HEK293 (cell line): ENCODE measurements at regions not wholly inside any gene's neighbourhood (a gene's known extent, or its start where the extent isn't known, plus 50 kb on each side); places are given as distances from the start of the nearest gene placed in this dataset.
"Not testable (repeated sequence)": the region's sequence is repeated elsewhere in the genome, so short reads cannot be mapped to it uniquely, and the experiment has no call there.

Experiments used
- CTCF ChIA-PET: fragments of 350-600 bp; formaldehyde crosslinking; extraction: SDS; loops from one replicate; lab custom pipeline; 2021; ENCODE audit warnings: antibody characterized with exemption; lab: Yijun Ruan, JAX
- POLR2A ChIA-PET: fragments of 300-600 bp; formaldehyde crosslinking; extraction: SDS; loops from one replicate; lab custom pipeline; 2020; ENCODE audit warnings: antibody characterized with exemption, inconsistent platforms; lab: Yijun Ruan, JAX
- H3K27ac ChIP-seq: fragments of 200-500 bp; sonication (Bioruptor generic); 2 replicates; pipeline ENCODE4 v1.5.1; 2014; ENCODE audit warnings: low read depth, low read length, control low read depth, inconsistent platforms; ENCODE audit errors: extremely low read depth
- H3K36me3 ChIP-seq, 2 experiments: fragments of 200-500 bp in 1 of 2; sonication (Bioruptor generic) in 1 of 2; 1 replicate in 1 of 2; 2 replicates in 1 of 2; pipeline ENCODE4 v1.5.1; 2014 to 2017; ENCODE audit warnings: inconsistent platforms in 2 of 2, low read length in 2 of 2; ENCODE audit not compliant: control insufficient read depth in 2 of 2, insufficient read depth in 1 of 2
- H3K4me1 ChIP-seq: fragments of 200-500 bp; sonication (Bioruptor generic); 2 replicates; pipeline ENCODE4 v1.5.1; 2014; ENCODE audit warnings: mild to moderate bottlenecking, low read length, inconsistent platforms; ENCODE audit not compliant: control insufficient read depth, insufficient read depth
- H3K4me3 ChIP-seq: 2 replicates; pipeline ENCODE4 v1.5.1; 2011; ENCODE audit warnings: low read depth, mild to moderate bottlenecking, control low read depth, low read length, moderate library complexity
- H3K9me3 ChIP-seq: fragments of 200-500 bp; sonication (Bioruptor generic); 2 replicates; pipeline ENCODE4 v1.5.1; 2014; ENCODE audit warnings: low read depth, low read length, inconsistent platforms; ENCODE audit not compliant: control insufficient read depth, insufficient read depth
- BCL11A ChIP-seq: fragments of 450-650 bp; formaldehyde crosslinking; IDR thresholded peaks from 2 replicates; pipeline ENCODE4 v1.5.1; 2016; ENCODE audit warnings: low read depth, missing biosample characterization, missing genetic modification characterization
- FEZF1 ChIP-seq: fragments of 450-650 bp; formaldehyde crosslinking; IDR thresholded peaks from 2 replicates; pipeline ENCODE4 v1.5.1; 2016; ENCODE audit warnings: missing biosample characterization, missing genetic modification characterization
- HOXD13 ChIP-seq: sonication (generic); formaldehyde crosslinking; IDR thresholded peaks from 2 replicates; pipeline ENCODE4 v1.8.0; 2022; ENCODE audit warnings: missing genetic modification reagents, borderline replicate concordance
- KLF10 ChIP-seq: fragments of 450-650 bp; IDR thresholded peaks from 2 replicates; pipeline ENCODE4 v1.5.1; 2018; ENCODE audit warnings: missing biosample characterization, mild to moderate bottlenecking, missing genetic modification characterization
- KLF7 ChIP-seq: fragments of 450-650 bp; formaldehyde crosslinking; IDR thresholded peaks from 2 replicates; pipeline ENCODE4 v1.5.1; 2016; ENCODE audit warnings: missing biosample characterization, missing genetic modification characterization, borderline replicate concordance
- SETDB1 ChIP-seq: IDR thresholded peaks from one replicate; pipeline ENCODE4 v1.6.1; 2017; ENCODE audit warnings: mild to moderate bottlenecking, low read length, moderate library complexity, mixed read lengths; ENCODE audit not compliant: insufficient read length
- TRIM28 ChIP-seq: IDR thresholded peaks from 2 replicates; pipeline ENCODE4 v1.6.1; 2011; ENCODE audit warnings: low read length, control low read depth, borderline replicate concordance
- ZBTB1 ChIP-seq: fragments of 450-650 bp; formaldehyde crosslinking; IDR thresholded peaks from 2 replicates; pipeline ENCODE4 v1.5.1; 2016; ENCODE audit warnings: missing biosample characterization, missing genetic modification characterization
- ZBTB20 ChIP-seq: fragments of 450-650 bp; formaldehyde crosslinking; IDR thresholded peaks from 2 replicates; pipeline ENCODE4 v1.5.1; 2016; ENCODE audit warnings: missing biosample characterization, missing genetic modification characterization
- ZFP3 ChIP-seq: fragments of 450-650 bp; formaldehyde crosslinking; IDR thresholded peaks from 2 replicates; pipeline ENCODE4 v1.5.1; 2016; ENCODE audit warnings: low read depth, missing biosample characterization, missing genetic modification characterization
- ZFP37 ChIP-seq: fragments of 450-650 bp; formaldehyde crosslinking; IDR thresholded peaks from 2 replicates; pipeline ENCODE4 v1.5.1; 2016; ENCODE audit warnings: missing biosample characterization, missing genetic modification characterization
- ZIC2 ChIP-seq: fragments of 450-650 bp; formaldehyde crosslinking; IDR thresholded peaks from 2 replicates; pipeline ENCODE4 v1.5.1; 2016; ENCODE audit warnings: missing biosample characterization, missing genetic modification characterization
- ZNF146 ChIP-seq: fragments of 450-650 bp; formaldehyde crosslinking; IDR thresholded peaks from 2 replicates; pipeline ENCODE4 v1.5.1; 2016; ENCODE audit warnings: missing biosample characterization, missing genetic modification characterization
- ZNF155 ChIP-seq: fragments of 450-650 bp; formaldehyde crosslinking; IDR thresholded peaks from 2 replicates; pipeline ENCODE4 v1.5.1; 2016; ENCODE audit warnings: missing biosample characterization, missing genetic modification characterization
- ZNF157 ChIP-seq: fragments of 450-650 bp; formaldehyde crosslinking; IDR thresholded peaks from 2 replicates; pipeline ENCODE4 v1.5.1; 2016; ENCODE audit warnings: missing biosample characterization, missing genetic modification characterization
- ZNF16 ChIP-seq: fragments of 450-650 bp; formaldehyde crosslinking; IDR thresholded peaks from 2 replicates; pipeline ENCODE4 v1.5.1; 2016; ENCODE audit warnings: low read depth, missing biosample characterization, missing genetic modification characterization
- ZNF202 ChIP-seq: fragments of 450-650 bp; formaldehyde crosslinking; IDR thresholded peaks from 2 replicates; pipeline ENCODE4 v1.5.1; 2016; ENCODE audit warnings: missing biosample characterization, missing genetic modification characterization, borderline replicate concordance
- ZNF211 ChIP-seq: fragments of 450-650 bp; formaldehyde crosslinking; IDR thresholded peaks from 2 replicates; pipeline ENCODE4 v1.5.1; 2016; ENCODE audit warnings: low read depth, missing biosample characterization, missing genetic modification characterization
- ZNF23 ChIP-seq: fragments of 450-650 bp; formaldehyde crosslinking; IDR thresholded peaks from 2 replicates; pipeline ENCODE4 v1.5.1; 2016; ENCODE audit warnings: missing biosample characterization, missing genetic modification characterization, borderline replicate concordance
- ZNF341 ChIP-seq: fragments of 450-650 bp; formaldehyde crosslinking; IDR thresholded peaks from 2 replicates; pipeline ENCODE4; 2016; ENCODE audit warnings: low read depth, missing biosample characterization, missing genetic modification characterization
- ZNF37A ChIP-seq: fragments of 450-650 bp; IDR thresholded peaks from 2 replicates; pipeline ENCODE4 v1.5.1; 2018; ENCODE audit warnings: missing biosample characterization, missing genetic modification characterization
- ZNF423 ChIP-seq: fragments of 450-650 bp; formaldehyde crosslinking; IDR thresholded peaks from 2 replicates; pipeline ENCODE4 v1.5.1; 2016; ENCODE audit warnings: missing biosample characterization, missing genetic modification characterization
- ZNF501 ChIP-seq: fragments of 450-650 bp; formaldehyde crosslinking; IDR thresholded peaks from 2 replicates; pipeline ENCODE4 v1.5.1; 2016; ENCODE audit warnings: missing biosample characterization, missing genetic modification characterization
- ZNF521 ChIP-seq: fragments of 450-650 bp; formaldehyde crosslinking; IDR thresholded peaks from 2 replicates; pipeline ENCODE4 v1.5.1; 2017; ENCODE audit warnings: missing biosample characterization, mild to moderate bottlenecking, missing genetic modification characterization
- ZNF544 ChIP-seq: fragments of 450-650 bp; formaldehyde crosslinking; IDR thresholded peaks from 2 replicates; pipeline ENCODE4 v1.5.0; 2017; ENCODE audit warnings: missing biosample characterization, missing genetic modification characterization
- ZNF558 ChIP-seq: fragments of 450-650 bp; formaldehyde crosslinking; IDR thresholded peaks from 2 replicates; pipeline ENCODE4 v1.5.1; 2016; ENCODE audit warnings: missing biosample characterization, missing genetic modification characterization
- ZNF580 ChIP-seq: fragments of 450-650 bp; formaldehyde crosslinking; IDR thresholded peaks from 2 replicates; pipeline ENCODE4 v1.5.1; 2016; ENCODE audit warnings: missing biosample characterization, missing genetic modification characterization
- ZNF600 ChIP-seq: fragments of 450-650 bp; formaldehyde crosslinking; IDR thresholded peaks from 2 replicates; pipeline ENCODE4 v1.5.1; 2016; ENCODE audit warnings: missing biosample characterization, missing genetic modification characterization
- TF ChIP-seq, protein P1 (sequence below): fragments of 450-650 bp; formaldehyde crosslinking; IDR thresholded peaks from 2 replicates; pipeline ENCODE4 v1.5.1; 2016; ENCODE audit warnings: missing biosample characterization, missing genetic modification characterization

- Histone ChIP-seq H3K9me3 (no peaks in the 10 kb centered on the region), H3K36me3 (no peaks in the 10 kb centered on the region), H3K4me1 (no peaks in the 10 kb centered on the region), H3K4me3 (no peak overlapping the region), H3K27ac (no peak overlapping the region)
- no peak for TF ChIP-seq ZNF202 (tag by site-specific recombination)
- TF ChIP-seq, protein P1, sequence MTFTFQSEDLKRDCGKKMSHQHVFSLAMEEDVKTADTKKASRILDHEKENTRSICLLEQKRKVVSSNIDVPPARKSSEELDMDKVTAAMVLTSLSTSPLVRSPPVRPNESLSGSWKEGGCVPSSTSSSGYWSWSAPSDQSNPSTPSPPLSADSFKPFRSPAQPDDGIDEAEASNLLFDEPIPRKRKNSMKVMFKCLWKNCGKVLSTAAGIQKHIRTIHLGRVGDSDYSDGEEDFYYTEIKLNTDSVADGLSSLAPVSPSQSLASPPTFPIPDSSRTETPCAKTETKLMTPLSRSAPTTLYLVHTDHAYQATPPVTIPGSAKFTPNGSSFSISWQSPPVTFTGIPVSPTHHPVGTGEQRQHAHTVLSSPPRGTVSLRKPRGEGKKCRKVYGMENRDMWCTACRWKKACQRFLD, result no peak
- TF ChIP-seq TRIM28, result no peak
- TF ChIP-seq ZIC2 (tag by site-specific recombination), result no peak
- TF ChIP-seq ZFP3 (tag by site-specific recombination), result no peak
- no peak for TF ChIP-seq ZNF23 (tag by site-specific recombination)
- TF ChIP-seq FEZF1, result no peak
- TF ChIP-seq ZNF544 (tag by site-specific recombination), result no peak
- no peak for TF ChIP-seq ZNF37A (tag by site-specific recombination)
- TF ChIP-seq ZBTB20, result no peak
- TF ChIP-seq ZNF521 (tag by site-specific recombination), result no peak
- TF ChIP-seq ZNF146 (tag by site-specific recombination), result no peak
- no peak for TF ChIP-seq KLF7 (tag by site-specific recombination)
- TF ChIP-seq ZNF211, result no peak
- TF ChIP-seq ZFP37 (tag by site-specific recombination), result no peak
- no peak for TF ChIP-seq ZNF600
- ChIA-PET POLR2A (no interaction called here), CTCF (no interaction called here)
Measured at GRCh38 chr2:59824314-59824713, 729.1 kb downstream of the BCL11A start.

- POLR2A ChIA-PET, result no interaction called here
- CTCF ChIA-PET, result no interaction called here
- TF ChIP-seq HOXD13 (CRISPR knock-in tag), result no peak
- no peak for TF ChIP-seq SETDB1
- TF ChIP-seq ZNF16, result no peak
- TF ChIP-seq ZNF341 (tag by site-specific recombination), result no peak
- TF ChIP-seq ZFP37 (tag by site-specific recombination), result no peak
- no peak for TF ChIP-seq ZNF423 (tag by site-specific recombination)
- no peak for TF ChIP-seq KLF10
- no peak for TF ChIP-seq ZNF155 (tag by site-specific recombination)
- no peak for TF ChIP-seq ZBTB1 (tag by site-specific recombination)
- no peak for TF ChIP-seq BCL11A (tag by site-specific recombination)
- TF ChIP-seq ZNF580 (tag by site-specific recombination), result no peak
- TF ChIP-seq ZNF157 (tag by site-specific recombination), result no peak
- no peak for TF ChIP-seq FEZF1
- TF ChIP-seq ZNF558, result no peak
- no peak for TF ChIP-seq ZNF501 (tag by site-specific recombination)
- no peaks in the 10 kb centered on the region for H3K36me3 ChIP-seq
- no peak overlapping the region for H3K27ac ChIP-seq
- H3K9me3 ChIP-seq, result no peaks in the 10 kb centered on the region
- H3K4me1 ChIP-seq, result no peaks in the 10 kb centered on the region
- no peak overlapping the region for H3K4me3 ChIP-seq
Measured at GRCh38 chr2:59816075-59816474, 737.4 kb downstream of the BCL11A start.

- H3K4me1 ChIP-seq, H3K4me3 ChIP-seq, H3K36me3 ChIP-seq, CTCF ChIA-PET, POLR2A ChIA-PET, H3K9me3 ChIP-seq, H3K27ac ChIP-seq: not testable (repeated sequence)
Measured at GRCh38 chr2:59810283-59810682, 743.2 kb downstream of the BCL11A start.
